Epidermal melanocyte (primary cell): ENCODE measurements at regions not wholly inside any gene's neighbourhood (a gene's known extent, or its start where the extent isn't known, plus 50 kb on each side); places are given as distances from the start of the nearest gene placed in this dataset.

Source experiments
- DNase-seq: peaks from one replicate; pipeline ENCODE4 v3.0.0; 2011; ENCODE audit warnings: low spot score; ENCODE audit not compliant: insufficient read length

GRCh38 chr20:58069796-58070663 is 158.4 kb downstream of the ANKRD60 start:
- no peak for DNase-seq

GRCh38 chr20:58069207-58069606 is 159.2 kb downstream of the ANKRD60 start:
- no peak for DNase-seq

GRCh38 chr20:58065508-58066361 is 162.7 kb downstream of the ANKRD60 start:
- no peak for DNase-seq

- DNase-seq: no peak
These were observed 163.9 kb downstream of the ANKRD60 start for GRCh38 chr20:58064411-58065010.

GRCh38 chr20:58059260-58059544 is 169.3 kb downstream of the ANKRD60 start:
- no peak for DNase-seq

GRCh38 chr20:58058421-58059259 is 169.8 kb downstream of the ANKRD60 start:
- no peak for DNase-seq

DNA sequence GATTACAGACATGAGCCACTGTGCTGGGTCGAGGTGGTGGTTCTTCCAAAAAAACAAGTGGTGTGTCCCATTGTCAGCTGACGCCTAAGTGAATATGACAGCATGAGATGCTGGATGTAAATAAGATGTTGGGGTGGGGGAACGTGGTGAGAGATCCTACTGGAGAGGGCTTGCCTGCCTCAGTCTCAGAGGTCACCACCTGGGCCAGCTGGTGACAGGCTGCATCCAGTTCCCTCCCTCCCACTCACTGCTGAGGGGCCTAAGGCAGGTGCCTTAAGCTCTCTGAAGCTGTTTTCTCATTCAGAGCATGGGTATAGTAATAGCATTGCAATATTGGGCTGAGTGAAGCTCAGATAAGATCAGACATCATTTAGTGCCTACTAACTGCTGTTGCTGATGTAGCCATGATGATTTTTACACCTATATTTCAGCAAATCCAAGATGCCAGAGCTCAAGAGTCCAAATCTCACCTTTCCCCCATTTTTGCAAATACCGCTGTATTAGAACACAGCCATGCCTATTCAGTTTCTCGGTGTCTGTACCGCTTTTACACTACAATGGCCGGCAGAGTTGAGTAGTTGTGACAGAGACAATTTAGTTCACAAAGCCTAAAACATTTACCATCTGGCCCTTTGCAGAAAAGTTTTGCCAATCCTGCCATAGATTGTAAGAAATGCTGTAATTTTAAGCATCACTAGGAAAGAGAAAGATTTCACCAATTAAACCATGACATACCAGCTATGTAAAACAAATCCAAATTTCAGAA is 171.3 kb downstream of the ANKRD60 start:
- DNase-seq: no peak

- no peak for DNase-seq
These were observed 172.3 kb downstream of the ANKRD60 start for GRCh38 chr20:58056021-58056591.

GRCh38 chr20:58054780-58055373 is 173.6 kb downstream of the ANKRD60 start:
- DNase-seq: no peak

GRCh38 chr20:58054082-58054779 is 174.2 kb downstream of the ANKRD60 start:
- no peak for DNase-seq

GRCh38 chr20:58053391-58054055 is 174.9 kb downstream of the ANKRD60 start:
- DNase-seq: no peak

DNA sequence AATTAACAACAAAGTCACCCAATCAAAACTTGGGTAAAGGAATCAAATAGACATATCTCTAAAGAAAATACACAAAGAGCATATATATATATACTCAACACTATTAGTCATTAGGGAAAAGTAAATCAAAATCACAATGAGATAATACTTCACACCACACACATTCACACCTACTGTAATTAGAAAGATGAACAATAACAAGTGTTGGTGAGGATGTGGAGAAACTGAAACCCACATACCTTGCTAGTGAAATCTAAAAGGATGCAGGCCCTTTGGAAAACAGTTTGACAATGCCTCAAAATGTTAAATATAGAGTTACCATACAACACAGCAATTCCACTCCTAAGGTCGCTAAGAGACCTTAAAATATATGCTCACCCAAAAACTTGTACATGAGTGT is 177.1 kb downstream of the ANKRD60 start:
- no peak for DNase-seq

GRCh38 chr20:58048096-58048702 is 180.3 kb downstream of the ANKRD60 start:
- DNase-seq: no peak

GRCh38 chr20:58046311-58046710 is 182.1 kb downstream of the ANKRD60 start:
- no peak for DNase-seq

GRCh38 chr20:58045579-58045978 is 182.9 kb downstream of the ANKRD60 start:
- DNase-seq: no peak

- no peak for DNase-seq
These were observed 183.4 kb downstream of the ANKRD60 start for GRCh38 chr20:58044931-58045555.

GRCh38 chr20:58044286-58044685 is 184.2 kb downstream of the ANKRD60 start:
- DNase-seq: no peak
